Testis (tissue), 2 donors: ENCODE measurements at regions not wholly inside any gene's neighbourhood (a gene's known extent, or its start where the extent isn't known, plus 50 kb on each side); places are given as distances from the start of the nearest gene placed in this dataset.
"Not testable (repeated sequence)": the region's sequence is repeated elsewhere in the genome, so short reads cannot be mapped to it uniquely, and the experiment has no call there.

ENCODE experiments used
- POLR2A ChIP-seq: fragments of 450-650 bp; IDR thresholded peaks from one replicate; pipeline ENCODE4 v1.6.1; 2017; ENCODE audit warnings: antibody characterized with exemption, mild to moderate bottlenecking, moderate library complexity
- TF ChIP-seq, protein P1 (sequence below), 3 experiments: fragments of 450-650 bp in 2 of 3; fragments of 200-600 bp in 1 of 3; sonication (generic) in 1 of 3; IDR thresholded peaks; one replicate each; pipeline ENCODE4 v1.5.1; 2016 to 2019; ENCODE audit warnings: antibody characterized with exemption in 3 of 3, mild to moderate bottlenecking in 2 of 3, moderate library complexity in 1 of 3

DNA sequence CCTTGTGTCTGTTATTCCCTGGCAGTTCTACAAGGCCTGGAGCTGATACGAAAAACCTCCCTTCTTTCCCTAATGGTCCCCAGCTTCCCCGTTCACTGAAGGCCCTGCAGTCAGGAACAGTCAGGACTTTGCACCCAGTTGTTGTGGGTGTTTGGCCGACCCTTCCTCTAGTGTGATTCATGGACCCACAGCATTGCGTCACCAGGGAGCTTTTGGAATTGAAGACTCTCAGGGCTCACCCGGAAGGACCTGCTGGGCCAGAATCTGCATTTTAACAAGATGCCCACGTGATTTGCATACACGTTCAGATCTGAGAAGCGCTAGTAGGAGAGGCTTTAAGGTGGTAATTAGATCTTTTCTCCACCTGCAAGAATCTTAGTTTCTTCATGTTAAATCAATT is 136.8 kb upstream of the CCZ1B start:
- TF ChIP-seq, protein P1, sequence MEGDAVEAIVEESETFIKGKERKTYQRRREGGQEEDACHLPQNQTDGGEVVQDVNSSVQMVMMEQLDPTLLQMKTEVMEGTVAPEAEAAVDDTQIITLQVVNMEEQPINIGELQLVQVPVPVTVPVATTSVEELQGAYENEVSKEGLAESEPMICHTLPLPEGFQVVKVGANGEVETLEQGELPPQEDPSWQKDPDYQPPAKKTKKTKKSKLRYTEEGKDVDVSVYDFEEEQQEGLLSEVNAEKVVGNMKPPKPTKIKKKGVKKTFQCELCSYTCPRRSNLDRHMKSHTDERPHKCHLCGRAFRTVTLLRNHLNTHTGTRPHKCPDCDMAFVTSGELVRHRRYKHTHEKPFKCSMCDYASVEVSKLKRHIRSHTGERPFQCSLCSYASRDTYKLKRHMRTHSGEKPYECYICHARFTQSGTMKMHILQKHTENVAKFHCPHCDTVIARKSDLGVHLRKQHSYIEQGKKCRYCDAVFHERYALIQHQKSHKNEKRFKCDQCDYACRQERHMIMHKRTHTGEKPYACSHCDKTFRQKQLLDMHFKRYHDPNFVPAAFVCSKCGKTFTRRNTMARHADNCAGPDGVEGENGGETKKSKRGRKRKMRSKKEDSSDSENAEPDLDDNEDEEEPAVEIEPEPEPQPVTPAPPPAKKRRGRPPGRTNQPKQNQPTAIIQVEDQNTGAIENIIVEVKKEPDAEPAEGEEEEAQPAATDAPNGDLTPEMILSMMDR (IDR thresholded peaks at IDR 0.05): not testable (repeated sequence)
- not testable (repeated sequence) for TF ChIP-seq POLR2A
